GM18499 (cell line): ENCODE measurements at regions not wholly inside any gene's neighbourhood (a gene's known extent, or its start where the extent isn't known, plus 50 kb on each side); places are given as distances from the start of the nearest gene placed in this dataset.

ENCODE experiments used
- ATAC-seq: cut with Tn5 transposase; IDR thresholded peaks from one replicate; pipeline ENCODE4 v1.9.1; 2021; ENCODE audit warnings: moderate number of reproducible peaks; ENCODE audit not compliant: insufficient read depth, unreplicated experiment

DNA sequence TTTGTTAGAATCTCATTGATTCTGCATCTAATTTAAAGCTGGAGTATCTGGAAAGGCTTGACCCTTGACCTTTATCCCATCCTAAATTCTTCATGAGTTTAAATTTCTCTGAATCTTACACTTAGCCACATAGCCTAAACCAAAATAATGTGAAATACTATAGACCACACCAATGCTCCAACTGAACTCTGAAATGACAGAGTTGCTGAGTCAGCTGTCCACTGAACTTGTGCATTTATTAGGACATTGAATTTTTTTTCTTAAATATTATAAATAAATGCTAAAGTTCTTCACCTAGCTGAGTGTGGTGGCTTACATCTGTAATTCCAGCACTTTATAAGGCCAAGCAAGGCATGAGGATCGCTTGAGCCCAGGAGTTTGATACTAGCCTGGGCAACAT lies 390.9 kb upstream of the PFKP start:
- no peak for ATAC-seq

GRCh38 chr10:2674451-2674850 lies 392.9 kb upstream of the PFKP start:
- no peak for ATAC-seq

DNA sequence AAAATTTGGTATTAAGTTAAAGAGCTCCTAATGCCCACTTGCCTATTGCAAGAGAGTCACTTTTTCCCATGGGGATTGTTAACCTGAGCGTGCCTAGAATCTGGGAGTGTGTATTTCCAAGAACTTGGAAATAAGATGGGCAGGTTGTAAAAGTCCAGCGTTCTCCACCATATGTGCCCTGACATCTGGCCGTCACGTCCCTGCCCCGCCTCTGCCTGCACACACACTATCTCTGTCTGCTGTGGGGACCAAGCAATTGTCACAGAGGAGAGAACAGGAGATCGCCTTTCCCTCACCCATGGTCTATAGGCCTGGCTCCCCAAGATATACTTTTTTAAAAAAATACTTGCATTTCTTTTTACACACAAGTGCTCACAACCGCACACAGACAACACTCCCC lies 396.5 kb upstream of the PFKP start:
- ATAC-seq, result no peak

GRCh38 chr10:2665772-2666171 lies 401.6 kb upstream of the PFKP start:
- ATAC-seq, result no peak

DNA sequence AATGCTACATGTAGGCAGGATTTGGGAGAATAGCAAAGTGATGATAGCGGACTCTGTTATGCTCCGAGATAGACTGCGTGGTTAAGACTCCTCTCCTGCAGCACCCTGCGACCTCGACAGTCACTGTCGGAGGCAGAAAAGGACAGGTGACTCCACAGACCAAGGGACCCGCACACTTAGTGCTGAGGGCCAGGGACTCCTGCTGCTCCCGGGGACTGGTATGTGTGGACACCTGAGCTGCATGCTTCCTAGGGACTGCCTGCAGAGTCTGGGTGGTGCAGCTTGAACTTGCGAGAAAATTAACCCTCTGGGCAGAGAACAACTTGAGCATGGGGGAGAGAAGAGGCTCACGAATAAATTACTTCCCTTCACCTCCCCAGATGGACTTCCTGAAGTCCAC lies 407.1 kb upstream of the PFKP start:
- ATAC-seq, result no peak

DNA sequence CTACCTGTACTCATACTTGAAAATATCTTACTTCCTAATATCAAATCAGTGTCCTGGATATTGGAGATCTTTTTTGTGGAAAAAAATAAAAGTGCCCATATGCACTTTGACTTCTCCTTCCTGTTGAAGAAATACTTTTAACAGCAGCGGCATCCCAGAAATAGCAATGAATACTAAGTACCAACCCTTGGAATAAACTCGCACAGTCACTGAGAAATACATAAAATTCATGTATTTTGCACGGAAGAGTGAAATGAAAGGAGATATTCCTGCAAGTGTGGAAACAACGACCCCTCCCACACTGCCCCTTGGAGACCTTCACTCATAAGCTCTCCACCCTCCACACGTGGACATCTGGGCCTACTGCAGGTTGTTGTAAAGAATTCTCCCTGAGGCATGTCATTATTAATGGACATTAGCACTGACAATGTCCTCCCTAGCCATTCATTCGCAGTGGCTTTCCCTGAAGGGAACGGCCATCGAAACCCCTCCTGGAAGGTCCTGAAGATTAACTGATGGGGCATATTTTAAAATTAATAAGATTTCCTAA lies 407.6 kb upstream of the PFKP start:
- ATAC-seq, result no peak

DNA sequence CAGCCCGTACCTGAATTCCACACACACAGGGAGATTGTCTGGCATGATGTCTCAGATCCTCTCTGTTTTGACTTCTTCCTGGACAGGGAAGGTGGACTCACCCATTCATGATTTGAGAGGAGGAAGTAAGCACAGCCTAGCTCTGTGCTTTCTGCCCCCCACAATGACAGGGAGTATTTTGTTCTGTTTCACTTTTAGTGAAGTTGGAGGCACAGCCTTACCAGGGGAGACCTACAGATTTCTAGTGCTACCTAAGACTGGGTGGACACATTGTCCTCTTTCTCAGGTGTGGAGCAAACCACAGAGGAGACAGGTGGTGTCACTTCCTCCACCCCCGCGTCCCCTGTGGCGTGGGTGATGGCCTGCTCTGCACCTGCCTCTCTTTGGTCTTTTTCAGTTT lies 408.6 kb upstream of the PFKP start:
- no peak for ATAC-seq

GRCh38 chr10:2650328-2650727 lies 417.0 kb upstream of the PFKP start:
- no peak for ATAC-seq

DNA sequence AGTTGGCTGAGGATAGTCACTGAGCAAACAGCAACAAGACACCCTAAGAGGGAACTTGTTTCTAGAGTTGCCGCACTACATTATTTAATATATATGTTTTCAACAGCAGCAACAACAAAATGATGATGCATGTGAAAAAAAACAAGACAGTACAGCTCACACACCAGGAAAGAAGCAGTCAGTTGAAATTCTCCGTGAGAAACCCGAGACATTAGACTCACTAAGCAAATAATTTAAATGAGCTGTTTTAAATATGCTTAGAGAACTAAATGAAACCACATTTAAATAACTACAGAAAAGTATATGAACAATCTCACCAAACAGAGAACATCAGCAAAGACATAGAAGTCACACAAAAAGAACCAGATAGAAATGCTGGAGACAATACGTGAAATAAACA lies 426.3 kb upstream of the PFKP start:
- no peak for ATAC-seq

GRCh38 chr10:2633630-2634029 lies 433.7 kb upstream of the PFKP start:
- ATAC-seq, result no peak

DNA sequence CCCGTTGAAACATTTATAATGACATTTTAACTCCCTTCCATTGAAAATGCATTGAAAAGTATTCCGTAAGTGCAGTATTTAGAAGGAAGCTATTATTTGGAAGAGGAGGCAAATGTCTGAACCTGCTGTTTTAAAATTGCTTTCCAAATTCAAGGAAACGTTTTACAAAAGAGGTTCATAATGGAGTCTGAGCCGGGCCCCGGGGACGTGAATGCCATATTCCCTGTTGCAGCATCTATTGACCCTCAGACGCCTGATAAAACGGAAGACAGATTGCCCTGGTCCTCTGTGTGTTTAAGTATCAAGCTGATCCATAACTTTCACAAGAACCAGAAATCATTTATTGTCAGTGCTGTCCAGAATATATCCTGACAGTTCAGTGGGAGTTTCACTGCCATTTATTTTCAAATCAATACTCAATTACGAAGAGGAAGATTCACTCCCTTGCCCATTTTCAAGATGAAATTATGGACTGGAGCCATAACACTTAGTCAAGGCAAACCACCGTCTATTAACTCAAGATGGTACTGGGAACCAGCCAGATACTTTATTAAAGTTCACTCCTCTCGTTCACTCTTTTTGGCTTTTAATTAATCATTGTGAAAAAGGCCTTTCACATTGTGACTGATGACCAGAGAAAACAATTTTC lies 435.7 kb upstream of the PFKP start:
- no peak for ATAC-seq

DNA sequence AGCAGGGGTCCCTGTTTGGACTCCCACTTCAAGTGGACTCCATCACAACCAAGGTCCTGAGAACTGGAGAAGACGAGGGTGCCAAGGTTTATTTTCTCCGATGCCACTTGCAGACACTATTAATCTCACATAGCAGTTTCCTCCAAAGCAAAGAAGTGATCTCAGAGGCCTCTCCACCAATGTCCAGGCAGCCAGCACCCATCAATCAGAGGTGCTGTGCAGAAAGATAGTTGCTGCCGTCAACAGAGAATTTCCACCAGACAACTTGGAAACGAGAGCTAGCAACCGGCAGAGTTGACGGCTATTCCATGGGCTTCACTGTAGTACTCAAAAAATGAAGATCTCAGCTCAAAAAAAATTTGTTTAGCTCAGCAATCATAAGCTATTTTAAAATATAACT lies 438.6 kb upstream of the PFKP start:
- no peak for ATAC-seq

DNA sequence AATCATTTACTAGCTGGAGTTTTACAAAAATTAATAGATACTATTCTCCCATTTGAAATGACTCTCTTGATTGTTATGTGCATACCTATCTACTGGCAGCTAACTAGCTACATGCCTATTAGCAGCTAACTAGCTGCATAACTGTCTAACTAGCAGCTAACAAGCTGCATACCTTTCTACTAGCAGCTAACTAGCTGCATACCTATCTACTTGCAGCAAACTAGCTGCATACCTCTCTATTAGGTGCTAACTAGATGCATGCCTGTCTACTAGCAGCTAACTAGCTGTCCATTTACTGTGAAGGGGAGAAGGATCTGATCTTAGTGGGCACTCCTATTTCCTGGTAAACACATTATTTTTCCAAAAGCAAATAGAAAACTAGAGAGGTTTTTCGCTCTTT lies 439.4 kb upstream of the PFKP start:
- ATAC-seq, result no peak

- no peak for ATAC-seq
Observed at GRCh38 chr10:2625094-2625493, 442.3 kb upstream of the PFKP start.

- ATAC-seq, result no peak
Observed at GRCh38 chr10:2623675-2624274, 443.6 kb upstream of the PFKP start.

- ATAC-seq, result no peak
Observed at GRCh38 chr10:2620827-2621521, 446.4 kb upstream of the PFKP start.

GRCh38 chr10:2619916-2620315 lies 447.4 kb upstream of the PFKP start:
- ATAC-seq, result no peak

DNA sequence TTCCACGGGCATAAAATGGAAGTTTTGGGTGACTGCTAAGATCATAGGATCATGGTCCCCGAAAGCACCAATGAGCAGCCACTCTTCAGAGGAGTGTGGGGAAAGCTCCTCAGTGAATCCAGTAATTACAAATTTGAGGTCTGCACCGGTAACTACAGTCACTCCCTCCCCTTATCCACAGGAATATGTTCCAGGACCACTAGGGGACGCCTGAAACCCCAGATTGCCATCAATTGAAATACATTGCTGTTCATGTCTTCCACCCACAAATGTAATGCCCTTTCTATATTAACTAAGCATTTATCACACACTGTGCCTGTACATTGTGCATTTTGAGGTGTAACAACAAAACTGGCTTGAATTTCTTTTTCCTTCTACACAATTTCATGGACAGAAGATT lies 447.9 kb upstream of the PFKP start:
- no peak for ATAC-seq

- no peak for ATAC-seq
Observed at GRCh38 chr10:2618690-2619089, 448.7 kb upstream of the PFKP start.

- ATAC-seq, result no peak
Observed at GRCh38 chr10:2616215-2616614, 451.1 kb upstream of the PFKP start.

DNA sequence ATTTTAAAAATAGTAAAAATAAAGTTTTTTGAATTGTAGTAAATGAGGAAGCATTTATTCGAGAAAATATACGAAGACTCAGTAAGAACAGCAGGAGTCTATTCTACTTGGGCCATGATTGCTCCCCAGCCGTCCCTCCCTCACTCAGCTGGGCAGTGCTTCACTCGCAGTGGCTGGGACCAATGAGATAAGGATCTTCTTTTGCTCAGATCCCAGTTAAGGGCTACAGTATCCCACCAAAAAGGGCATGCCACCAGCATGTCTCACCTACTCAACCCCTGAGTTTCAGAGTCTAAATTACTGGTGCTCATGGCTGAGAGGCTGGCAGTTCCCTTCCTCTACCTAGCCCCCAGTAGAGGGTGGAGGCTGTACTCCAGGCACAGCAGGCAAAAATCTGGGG lies 455.7 kb upstream of the PFKP start:
- no peak for ATAC-seq

DNA sequence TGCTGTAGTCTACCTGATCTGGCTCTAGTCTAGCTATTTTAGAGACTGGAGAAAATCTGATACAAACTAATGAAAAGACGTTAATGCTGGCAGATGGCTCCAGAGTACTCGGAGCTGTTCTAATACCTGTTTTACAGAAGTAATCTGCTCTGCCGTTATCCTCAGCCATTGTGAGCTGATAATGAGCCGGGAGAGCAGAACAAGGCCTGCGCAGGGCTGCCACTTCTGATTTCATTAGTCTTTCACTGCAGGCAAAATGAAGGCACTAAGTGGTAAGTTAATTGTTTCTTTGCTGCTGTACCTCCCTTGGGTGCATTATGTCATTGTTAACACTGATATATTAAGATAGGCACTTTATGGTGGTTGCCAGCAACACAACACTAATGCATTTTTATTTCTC lies 456.4 kb upstream of the PFKP start:
- ATAC-seq, result no peak
